Body of pancreas (tissue), 4 donors: ENCODE measurements at regions not wholly inside any gene's neighbourhood (a gene's known extent, or its start where the extent isn't known, plus 50 kb on each side); places are given as distances from the start of the nearest gene placed in this dataset.

Experiments
- POLR2A ChIP-seq, 3 donors: fragments of 450-650 bp; IDR thresholded peaks; one replicate each; pipeline ENCODE4 v1.6.1; 2016; ENCODE audit warnings: antibody characterized with exemption in 3 of 3, mild to moderate bottlenecking in 2 of 3
- TF ChIP-seq, protein P1 (sequence below), 7 experiments: fragments of 450-650 bp in 4 of 7; fragments of 200-600 bp in 3 of 7; sonication (generic) in 3 of 7; IDR thresholded peaks; one replicate each; pipeline ENCODE4 v1.5.1; 2016 to 2019; ENCODE audit warnings: antibody characterized with exemption in 7 of 7

DNA sequence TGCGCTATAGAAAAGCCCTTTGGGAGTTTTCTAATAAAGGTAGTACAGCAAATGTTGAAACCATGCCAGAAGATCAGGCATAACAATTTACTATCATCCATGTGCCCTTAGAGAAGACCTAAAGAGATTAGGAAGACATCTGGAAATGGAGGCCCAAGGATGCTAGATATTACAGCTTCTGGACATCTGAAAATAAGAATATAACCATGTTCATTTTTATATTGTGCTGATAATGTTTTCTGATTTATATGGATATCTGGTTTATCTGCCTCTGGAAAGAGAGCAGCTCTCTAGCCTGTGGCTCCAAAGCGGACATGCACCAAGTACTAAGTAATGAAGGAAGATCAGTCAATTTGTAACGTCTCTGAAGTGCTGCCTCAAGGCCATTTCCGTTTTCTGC lies 478.0 kb upstream of the DDX18 start:
- no peak for TF ChIP-seq POLR2A (IDR thresholded peaks at IDR 0.05)
- TF ChIP-seq, protein P1, sequence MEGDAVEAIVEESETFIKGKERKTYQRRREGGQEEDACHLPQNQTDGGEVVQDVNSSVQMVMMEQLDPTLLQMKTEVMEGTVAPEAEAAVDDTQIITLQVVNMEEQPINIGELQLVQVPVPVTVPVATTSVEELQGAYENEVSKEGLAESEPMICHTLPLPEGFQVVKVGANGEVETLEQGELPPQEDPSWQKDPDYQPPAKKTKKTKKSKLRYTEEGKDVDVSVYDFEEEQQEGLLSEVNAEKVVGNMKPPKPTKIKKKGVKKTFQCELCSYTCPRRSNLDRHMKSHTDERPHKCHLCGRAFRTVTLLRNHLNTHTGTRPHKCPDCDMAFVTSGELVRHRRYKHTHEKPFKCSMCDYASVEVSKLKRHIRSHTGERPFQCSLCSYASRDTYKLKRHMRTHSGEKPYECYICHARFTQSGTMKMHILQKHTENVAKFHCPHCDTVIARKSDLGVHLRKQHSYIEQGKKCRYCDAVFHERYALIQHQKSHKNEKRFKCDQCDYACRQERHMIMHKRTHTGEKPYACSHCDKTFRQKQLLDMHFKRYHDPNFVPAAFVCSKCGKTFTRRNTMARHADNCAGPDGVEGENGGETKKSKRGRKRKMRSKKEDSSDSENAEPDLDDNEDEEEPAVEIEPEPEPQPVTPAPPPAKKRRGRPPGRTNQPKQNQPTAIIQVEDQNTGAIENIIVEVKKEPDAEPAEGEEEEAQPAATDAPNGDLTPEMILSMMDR (IDR thresholded peaks at IDR 0.05) = no peak
